OCI-LY3 (cell line): ENCODE measurements at regions not wholly inside any gene's neighbourhood (a gene's known extent, or its start where the extent isn't known, plus 50 kb on each side); places are given as distances from the start of the nearest gene placed in this dataset.
"Not testable (repeated sequence)": the region's sequence is repeated elsewhere in the genome, so short reads cannot be mapped to it uniquely, and the experiment has no call there.

Source experiments
- EZH2phosphoT487 ChIP-seq: fragments of 200-600 bp; shearing (Covaris generic); IDR thresholded peaks from 2 replicates; pipeline ENCODE4 v1.6.1; 2018; ENCODE audit warnings: antibody characterized with exemption, mixed run types, low read depth
- TF ChIP-seq, protein P1 (sequence below): fragments of 200-600, 300-600 bp; sonication (generic); IDR thresholded peaks from 2 replicates; pipeline ENCODE4 v1.5.1; 2014; ENCODE audit warnings: antibody characterized with exemption, low read length, low read depth

DNA sequence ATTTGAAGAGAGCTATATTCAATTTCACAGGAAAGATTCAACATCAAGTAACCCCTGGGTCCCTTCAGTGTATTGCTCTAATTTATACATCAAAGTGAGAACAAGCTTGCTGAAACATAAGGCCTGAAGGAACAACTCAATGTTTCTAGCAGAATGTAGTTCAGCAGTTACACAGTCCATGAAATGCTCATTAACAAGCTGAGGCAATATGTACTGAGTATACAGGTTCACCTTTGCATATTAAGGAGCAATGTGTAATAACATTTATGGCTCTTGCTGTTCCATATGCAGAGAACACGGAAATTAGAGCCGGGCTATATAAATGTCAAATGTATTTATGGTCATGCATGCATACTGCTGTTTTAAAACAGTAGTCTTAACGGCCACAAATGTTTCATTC lies 338.5 kb downstream of the PCDH11X start:
- TF ChIP-seq, protein P1, sequence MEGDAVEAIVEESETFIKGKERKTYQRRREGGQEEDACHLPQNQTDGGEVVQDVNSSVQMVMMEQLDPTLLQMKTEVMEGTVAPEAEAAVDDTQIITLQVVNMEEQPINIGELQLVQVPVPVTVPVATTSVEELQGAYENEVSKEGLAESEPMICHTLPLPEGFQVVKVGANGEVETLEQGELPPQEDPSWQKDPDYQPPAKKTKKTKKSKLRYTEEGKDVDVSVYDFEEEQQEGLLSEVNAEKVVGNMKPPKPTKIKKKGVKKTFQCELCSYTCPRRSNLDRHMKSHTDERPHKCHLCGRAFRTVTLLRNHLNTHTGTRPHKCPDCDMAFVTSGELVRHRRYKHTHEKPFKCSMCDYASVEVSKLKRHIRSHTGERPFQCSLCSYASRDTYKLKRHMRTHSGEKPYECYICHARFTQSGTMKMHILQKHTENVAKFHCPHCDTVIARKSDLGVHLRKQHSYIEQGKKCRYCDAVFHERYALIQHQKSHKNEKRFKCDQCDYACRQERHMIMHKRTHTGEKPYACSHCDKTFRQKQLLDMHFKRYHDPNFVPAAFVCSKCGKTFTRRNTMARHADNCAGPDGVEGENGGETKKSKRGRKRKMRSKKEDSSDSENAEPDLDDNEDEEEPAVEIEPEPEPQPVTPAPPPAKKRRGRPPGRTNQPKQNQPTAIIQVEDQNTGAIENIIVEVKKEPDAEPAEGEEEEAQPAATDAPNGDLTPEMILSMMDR, result not testable (repeated sequence)
- not testable (repeated sequence) for TF ChIP-seq EZH2phosphoT487
